HEK293 (cell line): ENCODE measurements at regions not wholly inside any gene's neighbourhood (a gene's known extent, or its start where the extent isn't known, plus 50 kb on each side); places are given as distances from the start of the nearest gene placed in this dataset.

Experiments
- CTCF ChIA-PET: fragments of 350-600 bp; formaldehyde crosslinking; extraction: SDS; loops from one replicate; lab custom pipeline; 2021; ENCODE audit warnings: antibody characterized with exemption; lab: Yijun Ruan, JAX
- POLR2A ChIA-PET: fragments of 300-600 bp; formaldehyde crosslinking; extraction: SDS; loops from one replicate; lab custom pipeline; 2020; ENCODE audit warnings: antibody characterized with exemption, inconsistent platforms; lab: Yijun Ruan, JAX
- H3K27ac ChIP-seq: fragments of 200-500 bp; sonication (Bioruptor generic); 2 replicates; pipeline ENCODE4 v1.5.1; 2014; ENCODE audit warnings: low read depth, low read length, control low read depth, inconsistent platforms; ENCODE audit errors: extremely low read depth
- H3K36me3 ChIP-seq, 2 experiments: fragments of 200-500 bp in 1 of 2; sonication (Bioruptor generic) in 1 of 2; 1 replicate in 1 of 2; 2 replicates in 1 of 2; pipeline ENCODE4 v1.5.1; 2014 to 2017; ENCODE audit warnings: inconsistent platforms in 2 of 2, low read length in 2 of 2; ENCODE audit not compliant: control insufficient read depth in 2 of 2, insufficient read depth in 1 of 2
- H3K4me1 ChIP-seq: fragments of 200-500 bp; sonication (Bioruptor generic); 2 replicates; pipeline ENCODE4 v1.5.1; 2014; ENCODE audit warnings: mild to moderate bottlenecking, low read length, inconsistent platforms; ENCODE audit not compliant: control insufficient read depth, insufficient read depth
- H3K4me3 ChIP-seq: 2 replicates; pipeline ENCODE4 v1.5.1; 2011; ENCODE audit warnings: low read depth, mild to moderate bottlenecking, control low read depth, low read length, moderate library complexity
- H3K9me3 ChIP-seq: fragments of 200-500 bp; sonication (Bioruptor generic); 2 replicates; pipeline ENCODE4 v1.5.1; 2014; ENCODE audit warnings: low read depth, low read length, inconsistent platforms; ENCODE audit not compliant: control insufficient read depth, insufficient read depth
- GLI2 ChIP-seq: fragments of 450-650 bp; formaldehyde crosslinking; IDR thresholded peaks from 2 replicates; pipeline ENCODE4; 2017; ENCODE audit warnings: missing biosample characterization, missing genetic modification characterization, low read depth, borderline replicate concordance
- KLF1 ChIP-seq: fragments of 450-650 bp; formaldehyde crosslinking; IDR thresholded peaks from 2 replicates; pipeline ENCODE4 v1.5.1; 2016; ENCODE audit warnings: missing biosample characterization, missing genetic modification characterization
- KLF16 ChIP-seq: fragments of 450-650 bp; formaldehyde crosslinking; IDR thresholded peaks from 2 replicates; pipeline ENCODE4 v1.5.1; 2017; ENCODE audit warnings: missing biosample characterization, missing genetic modification characterization
- MYNN ChIP-seq: fragments of 450-650 bp; formaldehyde crosslinking; IDR thresholded peaks from 2 replicates; pipeline ENCODE4 v1.5.1; 2016; ENCODE audit warnings: missing biosample characterization, missing genetic modification characterization, borderline replicate concordance
- TCF7L2 ChIP-seq: IDR thresholded peaks from 2 replicates; pipeline ENCODE4 v1.6.1; 2011; ENCODE audit warnings: low read depth, mild to moderate bottlenecking, inconsistent platforms, low read length, moderate library complexity, borderline replicate concordance
- ZNF174 ChIP-seq: fragments of 450-650 bp; formaldehyde crosslinking; IDR thresholded peaks from 2 replicates; pipeline ENCODE4 v1.5.0; 2017; ENCODE audit warnings: missing biosample characterization, mild to moderate bottlenecking, missing genetic modification characterization
- ZNF302 ChIP-seq: fragments of 450-650 bp; formaldehyde crosslinking; IDR thresholded peaks from 2 replicates; pipeline ENCODE4 v1.5.1; 2016; ENCODE audit warnings: missing biosample characterization, missing genetic modification characterization, low read depth
- ZNF366 ChIP-seq: fragments of 450-650 bp; formaldehyde crosslinking; conservative IDR thresholded peaks from 2 replicates; pipeline ENCODE4 v1.5.1; 2016; ENCODE audit warnings: missing biosample characterization, missing genetic modification characterization
- ZNF423 ChIP-seq: fragments of 450-650 bp; formaldehyde crosslinking; IDR thresholded peaks from 2 replicates; pipeline ENCODE4 v1.5.1; 2016; ENCODE audit warnings: missing biosample characterization, missing genetic modification characterization
- ZNF501 ChIP-seq: fragments of 450-650 bp; formaldehyde crosslinking; IDR thresholded peaks from 2 replicates; pipeline ENCODE4 v1.5.1; 2016; ENCODE audit warnings: missing biosample characterization, missing genetic modification characterization
- ZNF548 ChIP-seq: fragments of 450-650 bp; formaldehyde crosslinking; IDR thresholded peaks from 2 replicates; pipeline ENCODE4 v1.5.1; 2016; ENCODE audit warnings: missing biosample characterization, missing genetic modification characterization
- ZNF654 ChIP-seq: fragments of 450-650 bp; formaldehyde crosslinking; IDR thresholded peaks from 2 replicates; pipeline ENCODE4 v1.5.1; 2016; ENCODE audit warnings: low read depth, missing biosample characterization, missing genetic modification characterization
- ZNF664 ChIP-seq: fragments of 450-650 bp; formaldehyde crosslinking; IDR thresholded peaks from 2 replicates; pipeline ENCODE4 v1.5.1; 2016; ENCODE audit warnings: missing biosample characterization, missing genetic modification characterization
- ZNF747 ChIP-seq: fragments of 450-650 bp; formaldehyde crosslinking; IDR thresholded peaks from 2 replicates; pipeline ENCODE4 v1.5.1; 2016; ENCODE audit warnings: missing biosample characterization, missing genetic modification characterization
- TF ChIP-seq, protein P1 (sequence below): fragments of 450-650 bp; formaldehyde crosslinking; IDR thresholded peaks from 2 replicates; pipeline ENCODE4 v1.5.0; 2017; ENCODE audit warnings: missing biosample characterization, missing genetic modification characterization, borderline replicate concordance
- TF ChIP-seq, protein P2 (sequence below): fragments of 450-650 bp; formaldehyde crosslinking; IDR thresholded peaks from 2 replicates; pipeline ENCODE4 v1.5.1; 2016; ENCODE audit warnings: missing biosample characterization, missing genetic modification characterization, borderline replicate concordance
- TF ChIP-seq, protein P3 (sequence below): fragments of 450-650 bp; formaldehyde crosslinking; IDR thresholded peaks from 2 replicates; pipeline ENCODE4 v1.5.1; 2016; ENCODE audit warnings: missing biosample characterization, missing genetic modification characterization
- TF ChIP-seq, protein P4 (sequence below): fragments of 450-650 bp; formaldehyde crosslinking; IDR thresholded peaks from 2 replicates; pipeline ENCODE4 v1.5.1; 2016; ENCODE audit warnings: missing biosample characterization, missing genetic modification characterization

DNA sequence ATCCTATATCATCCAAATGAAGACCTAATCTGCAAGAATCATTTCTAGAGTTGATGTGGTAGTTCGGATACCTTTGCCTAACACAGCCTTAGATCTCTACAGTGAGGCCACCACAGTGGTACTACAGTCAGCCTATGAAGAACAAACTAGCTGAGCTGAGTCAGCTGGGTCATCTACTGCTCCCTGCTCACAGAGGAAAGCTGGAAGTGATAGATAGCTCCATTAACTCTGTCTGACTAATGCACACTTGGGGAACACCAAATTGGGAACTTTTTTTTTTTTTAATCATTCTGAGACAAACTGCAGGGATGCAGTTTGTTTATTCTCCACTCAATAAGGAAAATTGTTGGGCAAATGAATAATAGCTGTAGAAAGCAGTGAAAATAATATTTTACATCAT is 1160.6 kb downstream of the PCDH9 start (continued):
- TF ChIP-seq, protein P1, sequence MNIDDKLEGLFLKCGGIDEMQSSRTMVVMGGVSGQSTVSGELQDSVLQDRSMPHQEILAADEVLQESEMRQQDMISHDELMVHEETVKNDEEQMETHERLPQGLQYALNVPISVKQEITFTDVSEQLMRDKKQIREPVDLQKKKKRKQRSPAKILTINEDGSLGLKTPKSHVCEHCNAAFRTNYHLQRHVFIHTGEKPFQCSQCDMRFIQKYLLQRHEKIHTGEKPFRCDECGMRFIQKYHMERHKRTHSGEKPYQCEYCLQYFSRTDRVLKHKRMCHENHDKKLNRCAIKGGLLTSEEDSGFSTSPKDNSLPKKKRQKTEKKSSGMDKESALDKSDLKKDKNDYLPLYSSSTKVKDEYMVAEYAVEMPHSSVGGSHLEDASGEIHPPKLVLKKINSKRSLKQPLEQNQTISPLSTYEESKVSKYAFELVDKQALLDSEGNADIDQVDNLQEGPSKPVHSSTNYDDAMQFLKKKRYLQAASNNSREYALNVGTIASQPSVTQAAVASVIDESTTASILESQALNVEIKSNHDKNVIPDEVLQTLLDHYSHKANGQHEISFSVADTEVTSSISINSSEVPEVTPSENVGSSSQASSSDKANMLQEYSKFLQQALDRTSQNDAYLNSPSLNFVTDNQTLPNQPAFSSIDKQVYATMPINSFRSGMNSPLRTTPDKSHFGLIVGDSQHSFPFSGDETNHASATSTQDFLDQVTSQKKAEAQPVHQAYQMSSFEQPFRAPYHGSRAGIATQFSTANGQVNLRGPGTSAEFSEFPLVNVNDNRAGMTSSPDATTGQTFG = no peak
- TF ChIP-seq ZNF302 (tag by site-specific recombination) (no peak), KLF1 (tag by site-specific recombination) (no peak), ZNF548 (tag by site-specific recombination) (no peak), ZNF747 (no peak), MYNN (tag by site-specific recombination) (no peak), KLF16 (tag by site-specific recombination) (no peak)
- TF ChIP-seq, protein P2, sequence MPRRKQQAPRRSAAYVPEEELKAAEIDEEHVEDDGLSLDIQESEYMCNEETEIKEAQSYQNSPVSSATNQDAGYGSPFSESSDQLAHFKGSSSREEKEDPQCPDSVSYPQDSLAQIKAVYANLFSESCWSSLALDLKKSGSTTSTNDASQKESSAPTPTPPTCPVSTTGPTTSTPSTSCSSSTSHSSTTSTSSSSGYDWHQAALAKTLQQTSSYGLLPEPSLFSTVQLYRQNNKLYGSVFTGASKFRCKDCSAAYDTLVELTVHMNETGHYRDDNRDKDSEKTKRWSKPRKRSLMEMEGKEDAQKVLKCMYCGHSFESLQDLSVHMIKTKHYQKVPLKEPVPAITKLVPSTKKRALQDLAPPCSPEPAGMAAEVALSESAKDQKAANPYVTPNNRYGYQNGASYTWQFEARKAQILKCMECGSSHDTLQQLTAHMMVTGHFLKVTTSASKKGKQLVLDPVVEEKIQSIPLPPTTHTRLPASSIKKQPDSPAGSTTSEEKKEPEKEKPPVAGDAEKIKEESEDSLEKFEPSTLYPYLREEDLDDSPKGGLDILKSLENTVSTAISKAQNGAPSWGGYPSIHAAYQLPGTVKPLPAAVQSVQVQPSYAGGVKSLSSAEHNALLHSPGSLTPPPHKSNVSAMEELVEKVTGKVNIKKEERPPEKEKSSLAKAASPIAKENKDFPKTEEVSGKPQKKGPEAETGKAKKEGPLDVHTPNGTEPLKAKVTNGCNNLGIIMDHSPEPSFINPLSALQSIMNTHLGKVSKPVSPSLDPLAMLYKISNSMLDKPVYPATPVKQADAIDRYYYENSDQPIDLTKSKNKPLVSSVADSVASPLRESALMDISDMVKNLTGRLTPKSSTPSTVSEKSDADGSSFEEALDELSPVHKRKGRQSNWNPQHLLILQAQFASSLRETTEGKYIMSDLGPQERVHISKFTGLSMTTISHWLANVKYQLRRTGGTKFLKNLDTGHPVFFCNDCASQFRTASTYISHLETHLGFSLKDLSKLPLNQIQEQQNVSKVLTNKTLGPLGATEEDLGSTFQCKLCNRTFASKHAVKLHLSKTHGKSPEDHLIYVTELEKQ (tag by site-specific recombination) = no peak
- TF ChIP-seq, protein P3, sequence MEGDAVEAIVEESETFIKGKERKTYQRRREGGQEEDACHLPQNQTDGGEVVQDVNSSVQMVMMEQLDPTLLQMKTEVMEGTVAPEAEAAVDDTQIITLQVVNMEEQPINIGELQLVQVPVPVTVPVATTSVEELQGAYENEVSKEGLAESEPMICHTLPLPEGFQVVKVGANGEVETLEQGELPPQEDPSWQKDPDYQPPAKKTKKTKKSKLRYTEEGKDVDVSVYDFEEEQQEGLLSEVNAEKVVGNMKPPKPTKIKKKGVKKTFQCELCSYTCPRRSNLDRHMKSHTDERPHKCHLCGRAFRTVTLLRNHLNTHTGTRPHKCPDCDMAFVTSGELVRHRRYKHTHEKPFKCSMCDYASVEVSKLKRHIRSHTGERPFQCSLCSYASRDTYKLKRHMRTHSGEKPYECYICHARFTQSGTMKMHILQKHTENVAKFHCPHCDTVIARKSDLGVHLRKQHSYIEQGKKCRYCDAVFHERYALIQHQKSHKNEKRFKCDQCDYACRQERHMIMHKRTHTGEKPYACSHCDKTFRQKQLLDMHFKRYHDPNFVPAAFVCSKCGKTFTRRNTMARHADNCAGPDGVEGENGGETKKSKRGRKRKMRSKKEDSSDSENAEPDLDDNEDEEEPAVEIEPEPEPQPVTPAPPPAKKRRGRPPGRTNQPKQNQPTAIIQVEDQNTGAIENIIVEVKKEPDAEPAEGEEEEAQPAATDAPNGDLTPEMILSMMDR = no peak
- TF ChIP-seq, all 188 proteins: peak for 0

DNA sequence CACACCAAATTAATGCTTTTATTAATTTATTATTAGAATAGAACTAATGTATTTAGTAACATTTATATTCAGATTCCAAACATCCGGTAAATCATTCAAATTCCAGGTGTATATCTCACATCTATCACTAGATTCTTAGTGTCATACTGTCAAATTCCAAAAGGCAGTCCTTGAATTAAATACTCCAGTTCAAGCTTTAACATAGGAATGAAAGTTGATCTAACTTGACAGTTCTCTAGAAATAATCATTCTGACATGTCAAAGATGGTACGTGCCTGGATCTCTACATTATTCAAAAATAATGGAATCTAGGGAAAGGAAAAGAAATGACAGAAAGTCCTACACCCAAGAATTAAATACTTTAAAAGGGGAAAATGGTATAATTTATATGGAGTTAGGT is 1161.5 kb downstream of the PCDH9 start:
- Histone ChIP-seq H3K36me3 (no peaks in the 10 kb centered on the region), H3K4me1 (no peaks in the 10 kb centered on the region), H3K27ac (no peak overlapping the region), H3K9me3 (no peaks in the 10 kb centered on the region), H3K4me3 (no peak overlapping the region)
- no peak for TF ChIP-seq ZNF366 (tag by site-specific recombination)
- ChIA-PET POLR2A (no interaction called here), CTCF (no interaction called here)

DNA sequence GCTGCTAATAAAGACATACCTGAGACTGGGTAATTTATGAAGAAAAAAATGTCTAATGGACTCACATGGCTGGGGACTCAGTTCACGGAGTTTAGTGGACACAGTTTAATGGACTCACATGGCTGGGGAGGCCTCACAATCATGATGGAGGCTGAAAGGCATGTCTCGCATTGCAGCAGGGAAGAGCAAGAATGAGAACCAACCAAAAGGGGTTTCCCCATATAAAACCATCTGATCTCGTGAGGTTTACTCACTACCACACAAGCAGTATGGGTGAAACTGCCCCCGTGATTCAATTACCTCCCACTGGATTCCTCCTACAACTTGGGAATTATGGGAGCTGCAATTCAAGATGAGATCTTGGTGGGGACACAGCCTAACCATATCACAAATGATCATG is 1181.2 kb downstream of the PCDH9 start:
- Histone ChIP-seq H3K4me1 (no peaks in the 10 kb centered on the region), H3K27ac (no peak overlapping the region), H3K4me3 (no peak overlapping the region), H3K36me3 (no peaks in the 10 kb centered on the region), H3K9me3 (no peaks in the 10 kb centered on the region)
- ChIA-PET POLR2A (no interaction called here), CTCF (no interaction called here)
- TF ChIP-seq ZNF664 (tag by site-specific recombination) = no peak
- TF ChIP-seq GLI2 (tag by site-specific recombination) = no peak
- TF ChIP-seq TCF7L2 = no peak
- no peak for TF ChIP-seq ZNF501 (tag by site-specific recombination)
- TF ChIP-seq ZNF174 (tag by site-specific recombination) = no peak
- no peak for TF ChIP-seq ZNF423
- TF ChIP-seq, protein P3 = no peak
- TF ChIP-seq, protein P4, sequence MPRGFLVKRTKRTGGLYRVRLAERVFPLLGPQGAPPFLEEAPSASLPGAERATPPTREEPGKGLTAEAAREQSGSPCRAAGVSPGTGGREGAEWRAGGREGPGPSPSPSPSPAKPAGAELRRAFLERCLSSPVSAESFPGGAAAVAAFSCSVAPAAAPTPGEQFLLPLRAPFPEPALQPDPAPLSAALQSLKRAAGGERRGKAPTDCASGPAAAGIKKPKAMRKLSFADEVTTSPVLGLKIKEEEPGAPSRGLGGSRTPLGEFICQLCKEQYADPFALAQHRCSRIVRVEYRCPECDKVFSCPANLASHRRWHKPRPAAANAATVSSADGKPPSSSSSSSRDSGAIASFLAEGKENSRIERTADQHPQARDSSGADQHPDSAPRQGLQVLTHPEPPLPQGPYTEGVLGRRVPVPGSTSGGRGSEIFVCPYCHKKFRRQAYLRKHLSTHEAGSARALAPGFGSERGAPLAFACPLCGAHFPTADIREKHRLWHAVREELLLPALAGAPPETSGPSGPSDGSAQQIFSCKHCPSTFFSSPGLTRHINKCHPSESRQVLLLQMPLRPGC (tag by site-specific recombination) = no peak
- TF ChIP-seq ZNF654 = no peak
